Esophagus muscularis mucosa (tissue), 4 donors: ENCODE measurements at regions not wholly inside any gene's neighbourhood (a gene's known extent, or its start where the extent isn't known, plus 50 kb on each side); places are given as distances from the start of the nearest gene placed in this dataset.
A peak's percentile ranks its signal among the peaks of the same experiment; 100 is the strongest.

Source experiments
- DNase-seq: peaks from one replicate; pipeline ENCODE4 v3.0.0-alpha.2; 2017; ENCODE audit errors: extremely low spot score
- H3K27ac ChIP-seq, 4 donors: fragments of 200-600 bp; sonication (generic); replicated peaks in 1 of 4; 1 replicate in 3 of 4; 2 replicates in 1 of 4; pipeline ENCODE4 v1.5.1; 2016 to 2019; ENCODE audit warnings: mild to moderate bottlenecking in 1 of 4
- H3K27me3 ChIP-seq, 4 donors: fragments of 200-600 bp; sonication (generic); one replicate each; pipeline versions ENCODE4 v1.5.1 to v1.6.0; 2016 to 2019
- H3K36me3 ChIP-seq, 4 donors: fragments of 200-600 bp; sonication (generic); one replicate each; pipeline ENCODE4 v1.5.1; 2016 to 2019
- H3K4me1 ChIP-seq, 4 donors: fragments of 200-600 bp; sonication (generic); one replicate each; pipeline ENCODE4 v1.5.1; 2016 to 2019
- H3K4me3 ChIP-seq, 4 donors: fragments of 200-600 bp; sonication (generic); 1 replicate in 2 of 4; 2 replicates in 2 of 4; pipeline ENCODE4 v1.5.1; 2016 to 2019; ENCODE audit warnings: mild to moderate bottlenecking in 4 of 4, moderate library complexity in 1 of 4
- H3K9me3 ChIP-seq, 4 donors: fragments of 200-600 bp; sonication (generic); 1 replicate in 3 of 4; 2 replicates in 1 of 4; pipeline ENCODE4 v1.5.1; 2016 to 2019
- CTCF ChIP-seq, 3 experiments: fragments of 200-600 bp in 2 of 3; fragments of 450-650 bp in 1 of 3; sonication (generic) in 2 of 3; IDR thresholded peaks; one replicate each; pipeline ENCODE4 v1.5.1; 2017 to 2019; ENCODE audit warnings: antibody characterized with exemption in 3 of 3, mild to moderate bottlenecking in 2 of 3, moderate library complexity in 1 of 3
- EP300 ChIP-seq: sonication (generic); formaldehyde crosslinking; IDR thresholded peaks from one replicate; pipeline ENCODE4 v1.6.1; 2017; ENCODE audit warnings: antibody characterized with exemption
- POLR2A ChIP-seq: fragments of 450-650 bp; IDR thresholded peaks from one replicate; pipeline ENCODE4 v1.6.1; 2017; ENCODE audit warnings: antibody characterized with exemption, moderate library complexity, mild to moderate bottlenecking, low read depth
- POLR2AphosphoS5 ChIP-seq, 2 donors: sonication (generic); formaldehyde crosslinking; IDR thresholded peaks; one replicate each; pipeline ENCODE4 v1.6.1; 2017; ENCODE audit warnings: antibody characterized with exemption in 2 of 2
- WGBS: methylation state at CpG from one replicate; pipeline ENCODE4 v1.1.5; 2018; 5-methylcytosine and 5-hydroxymethylcytosine counted together
- intact Hi-C: fragments of 100-400 bp; cut with DNase I; formaldehyde crosslinking; loops from one replicate; pipeline ENCODE4 v1.15.1; 2023

- WGBS = 78% methylated on average over 2 of the region's 2 CpGs
- no peaks in the 10 kb centered on the region for H3K9me3 ChIP-seq
- H3K36me3 ChIP-seq = no peaks in the 10 kb centered on the region
- intact Hi-C loops = no loop called here
- TF ChIP-seq EP300 = no peak
- no peak for TF ChIP-seq CTCF (IDR thresholded peaks at IDR 0.05)
- no peak for TF ChIP-seq POLR2AphosphoS5 (IDR thresholded peaks at IDR 0.05)
- no peak for TF ChIP-seq POLR2A
- no peak overlapping the region for H3K4me3 ChIP-seq
- H3K27ac ChIP-seq = no peak overlapping the region
- DNase-seq = no peak
- H3K4me1 ChIP-seq = peaks cover 0 to 15% (median 13%) of the 10 kb centered on the region in 4 donors
- H3K27me3 ChIP-seq = no peaks in the 10 kb centered on the region
Measured at GRCh38 chr2:217559084-217559483, 443.7 kb downstream of the TNS1 start.

- WGBS = 42% methylated on average over 7 of the region's 7 CpGs
- H3K27ac ChIP-seq = peak overlapping the region in 3 of 4 donors; percentile 8 to 45 (median 11)
- no peak for DNase-seq
- H3K27me3 ChIP-seq = no peaks in the 10 kb centered on the region
- intact Hi-C loops = no loop called here
- H3K36me3 ChIP-seq = no peaks in the 10 kb centered on the region
- H3K4me3 ChIP-seq = no peak overlapping the region
- no peaks in the 10 kb centered on the region for H3K9me3 ChIP-seq
- H3K4me1 ChIP-seq = peaks cover 4 to 28% (median 26%) of the 10 kb centered on the region in 4 donors
- TF ChIP-seq POLR2AphosphoS5 (IDR thresholded peaks at IDR 0.05) = no peak
- TF ChIP-seq CTCF (IDR thresholded peaks at IDR 0.05) = no peak
- TF ChIP-seq POLR2A = no peak
- no peak for TF ChIP-seq EP300
Measured at GRCh38 chr2:217555081-217555876, 447.5 kb downstream of the TNS1 start.

- TF ChIP-seq POLR2A (no peak), EP300 (no peak), CTCF (IDR thresholded peaks at IDR 0.05) (no peak), POLR2AphosphoS5 (IDR thresholded peaks at IDR 0.05) (no peak)
- DNase-seq = no peak
- Histone ChIP-seq H3K4me1 (peaks cover 4 to 28% (median 26%) of the 10 kb centered on the region in 4 donors), H3K27ac (no peak overlapping the region), H3K36me3 (no peaks in the 10 kb centered on the region), H3K27me3 (no peaks in the 10 kb centered on the region), H3K9me3 (no peaks in the 10 kb centered on the region), H3K4me3 (no peak overlapping the region)
- intact Hi-C loops = no loop called here
- WGBS = 69% methylated on average over 2 of the region's 2 CpGs
Measured at GRCh38 chr2:217553679-217554078, 449.1 kb downstream of the TNS1 start.

GRCh38 chr2:217553202-217553601, 449.6 kb downstream of the TNS1 start:
- 88% methylated on average over 4 of the region's 4 CpGs for WGBS

GRCh38 chr2:217552081-217552480, 450.7 kb downstream of the TNS1 start:
- Histone ChIP-seq H3K27me3 (no peaks in the 10 kb centered on the region), H3K27ac (no peak overlapping the region), H3K36me3 (no peaks in the 10 kb centered on the region), H3K4me1 (peaks cover 4 to 28% (median 26%) of the 10 kb centered on the region in 4 donors), H3K4me3 (no peak overlapping the region), H3K9me3 (no peaks in the 10 kb centered on the region)
- DNase-seq = no peak
- WGBS = 91% methylated on average over 4 of the region's 4 CpGs
- TF ChIP-seq CTCF (IDR thresholded peaks at IDR 0.05) = no peak
- TF ChIP-seq POLR2AphosphoS5 (IDR thresholded peaks at IDR 0.05) = no peak
- no peak for TF ChIP-seq EP300
- TF ChIP-seq POLR2A = no peak
- intact Hi-C loops = no loop called here

More at GRCh38 chr2:217553202-217553601, 449.6 kb downstream of the TNS1 start:
- Histone ChIP-seq H3K4me1 (peaks cover 4 to 28% (median 26%) of the 10 kb centered on the region in 4 donors), H3K9me3 (no peaks in the 10 kb centered on the region), H3K27me3 (no peaks in the 10 kb centered on the region), H3K4me3 (no peak overlapping the region), H3K27ac (no peak overlapping the region), H3K36me3 (no peaks in the 10 kb centered on the region)
- intact Hi-C loops = no loop called here
- no peak for TF ChIP-seq POLR2AphosphoS5 (IDR thresholded peaks at IDR 0.05)
- no peak for TF ChIP-seq POLR2A
- no peak for DNase-seq
